Heart right ventricle (tissue), 16 donors: ENCODE measurements at regions not wholly inside any gene's neighbourhood (a gene's known extent, or its start where the extent isn't known, plus 50 kb on each side); places are given as distances from the start of the nearest gene placed in this dataset.
A peak's percentile ranks its signal among the peaks of the same experiment; 100 is the strongest.

ENCODE experiments used
- ATAC-seq, 8 donors: fragments of 200-7000 bp; cut with Tn5 transposase; one replicate each; pipeline ENCODE4 v1.9.1; 2020; ENCODE audit warnings: mild to moderate bottlenecking in 8 of 8, moderate library complexity in 8 of 8, moderate number of reproducible peaks in 1 of 8
- DNase-seq, 2 donors: peaks; one replicate each; pipeline ENCODE4 v3.0.0-alpha.2; 2020
- H3K27ac ChIP-seq, 10 donors: fragments of 200-600 bp; sonication (generic) in 2 of 10; one replicate each; pipeline versions ENCODE4 v1.5.0 to v1.8.0; 2020 to 2022; ENCODE audit warnings: mild to moderate bottlenecking in 3 of 10
- H3K27me3 ChIP-seq, 7 donors: fragments of 200-600 bp; one replicate each; pipeline ENCODE4 v1.8.0; 2021 to 2022; ENCODE audit warnings: mild to moderate bottlenecking in 2 of 7
- H3K36me3 ChIP-seq, 9 donors: fragments of 200-600 bp; sonication (generic) in 1 of 9; one replicate each; pipeline versions ENCODE4 v1.5.0 to v1.8.0; 2020 to 2022; ENCODE audit warnings: mild to moderate bottlenecking in 2 of 9
- H3K4me1 ChIP-seq, 9 donors: fragments of 200-600 bp; sonication (generic) in 1 of 9; one replicate each; pipeline versions ENCODE4 v1.5.0 to v1.8.0; 2020 to 2022; ENCODE audit warnings: mild to moderate bottlenecking in 4 of 9
- H3K4me3 ChIP-seq, 10 donors: fragments of 200-600 bp; sonication (generic) in 2 of 10; one replicate each; pipeline versions ENCODE4 v1.5.0 to v1.8.0; 2020 to 2022; ENCODE audit warnings: mild to moderate bottlenecking in 7 of 10, moderate library complexity in 2 of 10
- H3K9me3 ChIP-seq, 11 donors: fragments of 200-600 bp in 10 of 11; sonication (generic) in 2 of 11; one replicate each; pipeline versions ENCODE4 v1.5.0 to v1.8.0; 2013 to 2022; ENCODE audit warnings: mild to moderate bottlenecking in 2 of 11, control low read depth in 1 of 11, moderate library complexity in 1 of 11
- CTCF ChIP-seq, 9 donors: fragments of 200-600 bp; sonication (generic) in 2 of 9; IDR thresholded peaks; one replicate each; pipeline versions ENCODE4 v1.5.0 to v1.8.0; 2021 to 2022; ENCODE audit warnings: antibody characterized with exemption in 9 of 9, mild to moderate bottlenecking in 5 of 9, moderate library complexity in 1 of 9
- WGBS, 2 donors: extraction: QIAGEN DNeasy Blood & Tissue Kit; methylation state at CpG; one replicate each; pipeline ENCODE4 v1.1.7; 2013; ENCODE audit warnings: inconsistent platforms in 1 of 2; 5-methylcytosine and 5-hydroxymethylcytosine counted together
- intact Hi-C, 10 donors: fragments of 100-400 bp; cut with DNase I; formaldehyde crosslinking; loops; one replicate each; pipeline versions ENCODE4 v1.11.1 to v1.14.2; 2022
- donor health status: Arrhythmogenic right ventricular cardiomyopathy.
- donor health status: ischemic (EF 13 %, LVEDD 7.1; RV severe dilation, severe dysfunction).
- donor health status: healthy with polysubstance abuse.
- donor health status: DM: no; HTN: yes; CAD: no.
- donor health status: DM: no; HTN: no; CAD: no.
- donor health status: ischemic (EF 25% LVEDD 6.9; RV normal size, moderate dysfunction).
- donor health status: ischemic (EF 25% LVEDD 5.7; RV mildly dilated, moderate dysfunction).
- donor health status: healthy.
- donor health status: DM: yes; HTN: yes; CAD: no.
- donor health status: Ischemic cardiomyopathy.
- donor health status: ischemic (EF 35%, LVEDD 5.7; RV mildly dilated, moderate dysfunction).
- donor health status: nonischemic (EF 11% LVEDD 7.7; RV severe dilation, severe dysfunction).
- donor health status: DM: yes; HTN: yes; CAD: no.
- donor health status: PGD.
- donor health status: ischemic (EF 29% LVEDD 5.4; RV normal size, mild dysfunction).
- donor health status: nonischemic (EF 23%, LVEDD 6.1; RV moderate dilation, normal function).

- Histone ChIP-seq H3K4me1 (peaks cover 0 to 17% (median 7%) of the 10 kb centered on the region in 9 donors), H3K27ac (no peak overlapping the region), H3K36me3 (no peaks in the 10 kb centered on the region), H3K27me3 (peaks cover 0 to 7% (median 1%) of the 10 kb centered on the region in 7 donors), H3K4me3 (no peak overlapping the region), H3K9me3 (peaks cover 0 to 7% (median 0%) of the 10 kb centered on the region in 11 donors)
- DNase-seq (no peak), ATAC-seq (no peak)
- intact Hi-C loops = no loop called here
- WGBS, 2 donors = 92% methylated on average over 4 of the region's 4 CpGs
- TF ChIP-seq CTCF (IDR thresholded peaks at IDR 0.05) = no peak
Measured at GRCh38 chr2:85956646-85957039, 67.9 kb upstream of the ST3GAL5 start.

- TF ChIP-seq CTCF (IDR thresholded peaks at IDR 0.05) = no peak
- WGBS, 2 donors = 92 to 95% methylated on average over 10 of the region's 10 CpGs
- H3K27me3 ChIP-seq = peaks cover 0 to 10% (median 0%) of the 10 kb centered on the region in 7 donors
- intact Hi-C loops = no loop called here
- H3K4me3 ChIP-seq = no peak overlapping the region
- no peak overlapping the region for H3K27ac ChIP-seq
- DNase-seq (no peak), ATAC-seq (no peak)
- H3K4me1 ChIP-seq = peaks cover 0 to 15% (median 10%) of the 10 kb centered on the region in 9 donors
- no peaks in the 10 kb centered on the region for H3K9me3 ChIP-seq
- H3K36me3 ChIP-seq = no peaks in the 10 kb centered on the region
Measured at GRCh38 chr2:85954590-85955458, 66.0 kb upstream of the ST3GAL5 start.

GRCh38 chr2:85954192-85954589 lies 65.4 kb upstream of the ST3GAL5 start:
- Histone ChIP-seq H3K36me3 (no peaks in the 10 kb centered on the region), H3K9me3 (no peaks in the 10 kb centered on the region), H3K27ac (no peak overlapping the region), H3K4me3 (no peak overlapping the region), H3K4me1 (peaks cover 0 to 15% (median 10%) of the 10 kb centered on the region in 9 donors), H3K27me3 (peaks cover 0 to 10% (median 0%) of the 10 kb centered on the region in 7 donors)
- intact Hi-C loops = no loop called here
- ATAC-seq = no peak
- TF ChIP-seq CTCF (IDR thresholded peaks at IDR 0.05) = no peak
- no peak for DNase-seq
- 89 to 91% methylated on average over 4 of the region's 4 CpGs for WGBS, 2 donors

GRCh38 chr2:85953476-85953875 lies 64.7 kb upstream of the ST3GAL5 start:
- H3K9me3 ChIP-seq = peaks cover 0 to 2% (median 0%) of the 10 kb centered on the region in 11 donors
- WGBS, 2 donors = 48 to 51% methylated on average over 5 of the region's 5 CpGs
- no peak overlapping the region for H3K27ac ChIP-seq
- DNase-seq (no peak), ATAC-seq (peak in 1 of 8 donors; percentile 24)
- intact Hi-C loops = no loop called here
- TF ChIP-seq CTCF (IDR thresholded peaks at IDR 0.05) = no peak
- H3K27me3 ChIP-seq = peaks cover 0 to 6% (median 0%) of the 10 kb centered on the region in 7 donors
- H3K4me1 ChIP-seq = peaks cover 0 to 15% (median 10%) of the 10 kb centered on the region in 9 donors
- no peaks in the 10 kb centered on the region for H3K36me3 ChIP-seq
- no peak overlapping the region for H3K4me3 ChIP-seq
